GM23338 (cell line): ENCODE measurements at regions not wholly inside any gene's neighbourhood (a gene's known extent, or its start where the extent isn't known, plus 50 kb on each side); places are given as distances from the start of the nearest gene placed in this dataset.

ENCODE experiments used
- EZH2 ChIP-seq: fragments of 200-600 bp; sonication (generic); IDR thresholded peaks from one replicate; pipeline ENCODE4 v1.8.0; 2017; ENCODE audit warnings: antibody characterized with exemption, mild to moderate bottlenecking, low read depth; ENCODE audit not compliant: unreplicated experiment
- STAT1 ChIP-seq: IDR thresholded peaks from one replicate; pipeline ENCODE4 v1.6.1; 2016; ENCODE audit warnings: antibody characterized with exemption; ENCODE audit not compliant: unreplicated experiment
- TF ChIP-seq, protein P1 (sequence below), 2 experiments: fragments of 200-600 bp in 1 of 2; sonication (generic) in 1 of 2; conservative IDR thresholded peaks; 2 replicates each; pipeline versions ENCODE4 v1.5.1 to v1.6.1; 2016 to 2017; ENCODE audit warnings: antibody characterized with exemption in 2 of 2, low read depth in 2 of 2, mild to moderate bottlenecking in 2 of 2, moderate library complexity in 1 of 2

DNA sequence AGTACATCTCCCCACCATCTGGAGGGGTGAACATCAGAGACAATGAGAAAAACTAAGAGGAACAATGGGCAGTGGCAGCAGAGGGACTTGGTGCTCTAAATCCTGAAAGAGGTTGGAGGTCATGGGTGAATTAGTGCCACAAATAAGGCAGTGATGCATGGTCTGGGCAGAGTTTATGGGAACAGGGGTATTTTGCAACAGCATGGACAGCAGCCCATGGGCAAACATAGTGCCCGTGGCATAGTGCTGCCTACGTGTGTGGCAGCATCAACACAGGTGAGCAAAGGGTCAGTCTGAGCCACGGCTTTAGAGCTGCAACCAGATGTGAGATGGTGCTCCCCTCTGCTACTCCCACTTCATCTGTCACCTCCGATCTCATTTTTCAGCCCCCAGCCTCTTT lies 459.1 kb upstream of the CITED2 start:
- TF ChIP-seq, protein P1, sequence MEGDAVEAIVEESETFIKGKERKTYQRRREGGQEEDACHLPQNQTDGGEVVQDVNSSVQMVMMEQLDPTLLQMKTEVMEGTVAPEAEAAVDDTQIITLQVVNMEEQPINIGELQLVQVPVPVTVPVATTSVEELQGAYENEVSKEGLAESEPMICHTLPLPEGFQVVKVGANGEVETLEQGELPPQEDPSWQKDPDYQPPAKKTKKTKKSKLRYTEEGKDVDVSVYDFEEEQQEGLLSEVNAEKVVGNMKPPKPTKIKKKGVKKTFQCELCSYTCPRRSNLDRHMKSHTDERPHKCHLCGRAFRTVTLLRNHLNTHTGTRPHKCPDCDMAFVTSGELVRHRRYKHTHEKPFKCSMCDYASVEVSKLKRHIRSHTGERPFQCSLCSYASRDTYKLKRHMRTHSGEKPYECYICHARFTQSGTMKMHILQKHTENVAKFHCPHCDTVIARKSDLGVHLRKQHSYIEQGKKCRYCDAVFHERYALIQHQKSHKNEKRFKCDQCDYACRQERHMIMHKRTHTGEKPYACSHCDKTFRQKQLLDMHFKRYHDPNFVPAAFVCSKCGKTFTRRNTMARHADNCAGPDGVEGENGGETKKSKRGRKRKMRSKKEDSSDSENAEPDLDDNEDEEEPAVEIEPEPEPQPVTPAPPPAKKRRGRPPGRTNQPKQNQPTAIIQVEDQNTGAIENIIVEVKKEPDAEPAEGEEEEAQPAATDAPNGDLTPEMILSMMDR (conservative IDR thresholded peaks at IDR 0.05; ENCODE audit: low read depth in 2 of 2) = no peak
- TF ChIP-seq STAT1 (no peak), EZH2 (no peak)
